Esophagus muscularis mucosa (tissue), 4 donors: ENCODE measurements at regions not wholly inside any gene's neighbourhood (a gene's known extent, or its start where the extent isn't known, plus 50 kb on each side); places are given as distances from the start of the nearest gene placed in this dataset.

Source experiments
- EP300 ChIP-seq: sonication (generic); formaldehyde crosslinking; IDR thresholded peaks from one replicate; pipeline ENCODE4 v1.6.1; 2017; ENCODE audit warnings: antibody characterized with exemption
- POLR2A ChIP-seq: fragments of 450-650 bp; IDR thresholded peaks from one replicate; pipeline ENCODE4 v1.6.1; 2017; ENCODE audit warnings: antibody characterized with exemption, moderate library complexity, mild to moderate bottlenecking, low read depth
- POLR2AphosphoS5 ChIP-seq, 2 donors: sonication (generic); formaldehyde crosslinking; IDR thresholded peaks; one replicate each; pipeline ENCODE4 v1.6.1; 2017; ENCODE audit warnings: antibody characterized with exemption in 2 of 2
- TF ChIP-seq, protein P1 (sequence below), 3 experiments: fragments of 200-600 bp in 2 of 3; fragments of 450-650 bp in 1 of 3; sonication (generic) in 2 of 3; IDR thresholded peaks; one replicate each; pipeline ENCODE4 v1.5.1; 2017 to 2019; ENCODE audit warnings: antibody characterized with exemption in 3 of 3, mild to moderate bottlenecking in 2 of 3, moderate library complexity in 1 of 3

DNA sequence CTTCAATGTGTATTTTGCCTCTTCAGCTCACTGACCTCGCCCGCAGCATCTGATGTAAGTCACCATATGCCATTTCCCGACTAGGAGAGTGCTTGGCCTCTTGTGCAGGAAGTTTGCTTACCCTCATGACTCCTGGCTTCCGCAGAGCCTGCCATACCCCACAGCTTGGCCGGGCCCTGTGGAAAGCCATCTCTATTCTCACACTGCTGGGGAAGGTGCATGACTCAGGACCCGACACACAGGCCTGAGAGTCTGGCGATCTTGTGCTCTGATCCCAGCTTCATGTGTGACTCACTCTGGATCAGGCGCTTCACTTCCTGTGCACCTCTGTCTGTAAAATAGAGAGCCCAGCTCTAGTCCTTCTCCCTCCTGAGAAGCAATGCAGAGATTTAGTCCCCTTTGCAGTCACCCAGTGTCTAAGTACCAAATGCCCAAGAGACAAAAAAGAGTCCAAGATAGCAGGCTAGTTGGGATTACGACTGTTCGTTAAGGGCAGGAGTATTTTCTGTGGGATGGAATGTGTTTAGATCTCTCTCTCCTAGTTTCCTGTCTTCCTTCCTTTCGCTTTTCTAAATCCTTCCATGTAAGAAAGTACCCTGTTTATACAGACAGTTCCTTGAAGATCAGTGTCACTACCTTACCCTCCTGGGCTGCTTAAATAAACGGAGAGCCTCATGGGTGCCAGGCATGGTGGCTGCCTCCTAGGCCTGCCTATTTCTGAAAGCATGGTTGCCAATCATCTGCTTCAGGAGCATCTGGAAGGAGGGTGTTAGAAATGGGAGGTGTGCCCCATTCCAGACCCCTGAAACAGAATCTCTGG lies 62.8 kb upstream of the KIF26B start:
- TF ChIP-seq, protein P1, sequence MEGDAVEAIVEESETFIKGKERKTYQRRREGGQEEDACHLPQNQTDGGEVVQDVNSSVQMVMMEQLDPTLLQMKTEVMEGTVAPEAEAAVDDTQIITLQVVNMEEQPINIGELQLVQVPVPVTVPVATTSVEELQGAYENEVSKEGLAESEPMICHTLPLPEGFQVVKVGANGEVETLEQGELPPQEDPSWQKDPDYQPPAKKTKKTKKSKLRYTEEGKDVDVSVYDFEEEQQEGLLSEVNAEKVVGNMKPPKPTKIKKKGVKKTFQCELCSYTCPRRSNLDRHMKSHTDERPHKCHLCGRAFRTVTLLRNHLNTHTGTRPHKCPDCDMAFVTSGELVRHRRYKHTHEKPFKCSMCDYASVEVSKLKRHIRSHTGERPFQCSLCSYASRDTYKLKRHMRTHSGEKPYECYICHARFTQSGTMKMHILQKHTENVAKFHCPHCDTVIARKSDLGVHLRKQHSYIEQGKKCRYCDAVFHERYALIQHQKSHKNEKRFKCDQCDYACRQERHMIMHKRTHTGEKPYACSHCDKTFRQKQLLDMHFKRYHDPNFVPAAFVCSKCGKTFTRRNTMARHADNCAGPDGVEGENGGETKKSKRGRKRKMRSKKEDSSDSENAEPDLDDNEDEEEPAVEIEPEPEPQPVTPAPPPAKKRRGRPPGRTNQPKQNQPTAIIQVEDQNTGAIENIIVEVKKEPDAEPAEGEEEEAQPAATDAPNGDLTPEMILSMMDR (IDR thresholded peaks at IDR 0.05) = no peak
- TF ChIP-seq POLR2AphosphoS5 (IDR thresholded peaks at IDR 0.05) (peak; percentile 14 to 33), POLR2A (no peak), EP300 (no peak)
